ENCODE measurements at regions not wholly inside any gene's neighbourhood (a gene's known extent, or its start where the extent isn't known, plus 50 kb on each side); places are given as distances from the start of the nearest gene placed in this dataset.

- TF ChIP-seq CTCF (conservative IDR thresholded peaks at IDR 0.05; ENCODE audit: low read depth, low read length) = no peak
- no peak for TF ChIP-seq EZH2 (IDR thresholded peaks at IDR 0.05; ENCODE audit: borderline replicate concordance, low read depth, low read length, poor library complexity, severe bottlenecking)
These were observed 60.1 kb upstream of the DYNLRB2 start for GRCh38 chr16:80480664-80481063.
